ENCODE measurements at regions not wholly inside any gene's neighbourhood (a gene's known extent, or its start where the extent isn't known, plus 50 kb on each side); places are given as distances from the start of the nearest gene placed in this dataset.

DNA sequence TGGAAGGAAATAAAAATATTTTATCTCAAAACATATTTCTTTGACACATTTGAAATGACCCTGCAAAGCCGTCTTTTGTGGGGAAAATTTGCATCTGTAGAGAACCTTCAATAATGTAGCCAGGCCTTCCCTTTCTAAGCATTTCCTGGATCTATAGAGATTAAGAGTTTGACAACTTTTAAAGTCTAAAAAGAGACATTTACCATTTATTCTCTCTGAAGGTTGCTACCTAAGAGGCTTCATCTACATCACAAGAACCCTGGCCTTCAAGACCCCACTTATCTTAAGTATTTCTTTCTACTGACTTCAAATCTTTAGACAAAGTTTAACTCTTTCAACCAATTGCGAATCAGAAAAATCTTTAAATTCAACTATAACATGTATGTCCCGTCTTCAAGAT lies 1639.8 kb downstream of the RPA4 start:
- DNase-seq, result no peak

DNA sequence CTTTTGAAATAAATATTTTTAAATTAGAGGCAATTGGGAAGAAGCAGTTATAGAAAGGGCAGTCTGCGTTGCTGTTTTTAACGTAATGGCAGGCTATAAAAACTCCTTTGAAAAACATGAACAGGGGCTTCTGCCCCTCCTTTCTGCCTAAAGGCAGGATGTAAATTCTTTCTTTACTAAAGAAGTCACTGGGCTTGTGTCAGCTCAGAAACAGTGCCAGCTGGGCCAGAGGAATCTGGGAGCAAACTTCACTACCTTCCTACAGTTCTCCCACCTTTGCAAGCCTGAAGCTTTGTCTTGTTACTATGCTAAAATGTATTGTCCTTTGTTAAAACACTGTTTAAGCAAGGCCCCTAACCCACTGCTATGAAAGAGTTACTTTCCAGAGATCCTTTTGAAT lies 1664.8 kb downstream of the RPA4 start:
- no peak for DNase-seq

- DNase-seq, result no peak
Measured at GRCh38 chrX:98568795-98569194, 1685.1 kb downstream of the RPA4 start.

GRCh38 chrX:98605941-98606340 lies 1722.2 kb downstream of the RPA4 start:
- no peak for DNase-seq

- DNase-seq, result no peak
Measured at GRCh38 chrX:98607739-98608138, 1724.0 kb downstream of the RPA4 start.

GRCh38 chrX:98627645-98628044 lies 1743.9 kb downstream of the RPA4 start:
- no peak for DNase-seq

- DNase-seq, result no peak
Measured at GRCh38 chrX:98637451-98637850, 1753.7 kb downstream of the RPA4 start.

DNA sequence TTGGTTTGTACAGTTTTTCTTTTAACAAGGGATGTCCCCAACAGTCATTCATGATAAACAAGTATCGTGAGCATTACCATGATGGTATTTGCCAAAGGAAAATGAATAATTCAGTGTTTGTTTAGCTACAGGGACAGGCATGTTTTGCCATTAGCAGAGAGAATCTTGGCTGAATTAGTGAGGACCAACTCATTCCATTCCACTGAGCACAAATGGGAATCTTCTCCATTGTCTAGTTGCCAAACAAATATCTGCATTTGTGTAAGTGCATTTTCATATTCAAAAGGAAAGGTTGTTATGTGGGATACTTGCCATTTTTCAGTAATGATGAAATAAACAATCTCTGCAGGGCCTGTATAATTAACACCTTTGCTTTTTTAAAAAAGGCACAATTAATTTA lies 1762.6 kb downstream of the RPA4 start:
- no peak for DNase-seq

DNA sequence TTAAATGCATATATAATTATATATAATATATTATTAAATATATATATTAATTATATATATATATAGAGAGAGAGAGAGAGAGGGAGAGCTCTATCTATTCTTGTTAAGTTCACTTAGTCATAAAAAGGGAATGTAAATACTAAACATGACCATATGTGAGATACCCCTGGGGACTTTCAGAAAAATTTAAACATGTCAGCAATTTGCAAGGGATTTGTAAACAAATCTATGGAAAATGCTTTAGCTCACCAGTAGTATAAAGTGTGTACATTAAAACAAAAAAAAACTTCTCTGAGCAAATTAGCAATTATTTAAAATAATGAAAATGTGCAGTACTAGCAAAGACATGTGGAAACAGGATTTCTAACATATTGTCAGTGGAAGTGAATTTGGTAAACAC lies 1755.5 kb downstream of the PCDH19 start:
- DNase-seq, result no peak

All from nucleus accumbens (tissue), 56 donors.